ENCODE measurements at regions not wholly inside any gene's neighbourhood (a gene's known extent, or its start where the extent isn't known, plus 50 kb on each side); places are given as distances from the start of the nearest gene placed in this dataset.

DNA sequence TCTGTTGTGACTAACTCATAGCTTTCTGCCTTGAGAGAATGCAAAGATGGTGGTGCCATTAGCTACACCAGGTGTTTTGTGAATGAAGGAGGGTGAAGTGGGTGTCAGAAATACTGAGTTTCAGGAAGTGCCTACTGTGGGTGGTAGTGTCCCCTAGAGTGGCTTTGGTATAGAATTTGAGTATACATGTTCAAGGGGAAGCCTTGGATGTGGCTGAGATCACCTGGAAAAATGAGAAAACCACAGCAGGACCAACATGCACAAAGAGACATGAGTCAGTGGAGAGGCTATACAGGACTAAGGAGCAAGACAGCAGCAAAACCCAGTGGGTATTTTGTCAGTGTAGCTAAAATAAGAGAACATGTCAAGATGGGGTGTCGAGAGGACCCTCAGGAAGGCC is 204.3 kb upstream of the TBL1X start:
- H2BK20ac ChIP-seq (ENCODE audit: low read length), result no peak overlapping the region
- no peak overlapping the region for H2BK12ac ChIP-seq (ENCODE audit: low read depth, low read length)
- FAIRE-seq (no peak), DNase-seq (ENCODE audit: low read depth in 1 of 2, low spot score in 2 of 2) (no peak)
- TF ChIP-seq RXRA (IDR thresholded peaks at IDR 0.05; ENCODE audit: insufficient read depth, low read depth, low read length), result no peak
- TF ChIP-seq, protein P1, sequence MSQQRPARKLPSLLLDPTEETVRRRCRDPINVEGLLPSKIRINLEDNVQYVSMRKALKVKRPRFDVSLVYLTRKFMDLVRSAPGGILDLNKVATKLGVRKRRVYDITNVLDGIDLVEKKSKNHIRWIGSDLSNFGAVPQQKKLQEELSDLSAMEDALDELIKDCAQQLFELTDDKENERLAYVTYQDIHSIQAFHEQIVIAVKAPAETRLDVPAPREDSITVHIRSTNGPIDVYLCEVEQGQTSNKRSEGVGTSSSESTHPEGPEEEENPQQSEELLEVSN (IDR thresholded peaks at IDR 0.05), result no peak
- TF ChIP-seq TBP (IDR thresholded peaks at IDR 0.05; ENCODE audit: low read depth, low read length), result no peak
- no peak for TF ChIP-seq RFX5 (IDR thresholded peaks at IDR 0.05; ENCODE audit: borderline replicate concordance, low read depth, low read length)
- no peak for TF ChIP-seq RBBP5 (IDR thresholded peaks at IDR 0.05; ENCODE audit: borderline replicate concordance, low read depth, low read length)
- no peak for TF ChIP-seq SIN3A (conservative IDR thresholded peaks at IDR 0.05 in 1 of 2, IDR thresholded peaks at IDR 0.05 in 1 of 2; ENCODE audit: low read depth in 1 of 2, low read length in 2 of 2)
- TF ChIP-seq BACH1 (IDR thresholded peaks at IDR 0.05; ENCODE audit: low read length), result no peak
- TF ChIP-seq CREB1 (IDR thresholded peaks at IDR 0.05), result no peak
- TF ChIP-seq, protein P2, sequence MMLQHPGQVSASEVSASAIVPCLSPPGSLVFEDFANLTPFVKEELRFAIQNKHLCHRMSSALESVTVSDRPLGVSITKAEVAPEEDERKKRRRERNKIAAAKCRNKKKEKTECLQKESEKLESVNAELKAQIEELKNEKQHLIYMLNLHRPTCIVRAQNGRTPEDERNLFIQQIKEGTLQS (IDR thresholded peaks at IDR 0.05; ENCODE audit: insufficient read depth, low read depth, low read length), result no peak
- H3K23me2 ChIP-seq (ENCODE audit: low read depth, low read length), result no peaks in the 10 kb centered on the region
- no peak overlapping the region for H3K9ac ChIP-seq (replicated peaks in 1 of 4; ENCODE audit: extremely low read depth in 1 of 4, low read depth in 3 of 4, low read length in 3 of 4)
- H2AFZ ChIP-seq (ENCODE audit: low read length), result no peak overlapping the region
- H3K27ac ChIP-seq (ENCODE audit: low read depth, low read length), result no peak overlapping the region
- no peaks in the 10 kb centered on the region for H4K20me1 ChIP-seq (replicated peaks in 1 of 2; ENCODE audit: control insufficient read depth in 1 of 2, insufficient read depth in 2 of 2, low read length in 2 of 2)
- no peak overlapping the region for H3K23ac ChIP-seq (ENCODE audit: insufficient read length)
- H3K79me2 ChIP-seq (ENCODE audit: control insufficient read depth in 1 of 2, insufficient read depth in 2 of 2, low read length in 2 of 2), result no peaks in the 10 kb centered on the region
- no peak overlapping the region for H3K4ac ChIP-seq (replicated peaks; ENCODE audit: insufficient read length, low read depth, low read length)
- H3K4me2 ChIP-seq (ENCODE audit: insufficient read depth in 1 of 2, low read depth in 2 of 2, low read length in 2 of 2), result no peak overlapping the region
- 100% methylated on average over 1 of the region's 1 CpG; no CpG with 5 or more reads in 1 of the 2 experiments for WGBS, 2 experiments (ENCODE audit: extremely low coverage in 1 of 2, insufficient coverage in 1 of 2, insufficient read length in 1 of 2, insufficient replicate concordance in 2 of 2, low coverage in 1 of 2, low lambda C conversion rate in 2 of 2, missing lambda C conversion rate in 1 of 2)
- H3K56ac ChIP-seq (replicated peaks; ENCODE audit: insufficient read length, low read depth, low read length), result no peak overlapping the region
- no peak overlapping the region for H4K8ac ChIP-seq (ENCODE audit: extremely low read depth, insufficient read depth, low read length)
- no peaks in the 10 kb centered on the region for H3K4me1 ChIP-seq (replicated peaks in 1 of 4; ENCODE audit: control insufficient read depth in 3 of 4, insufficient read depth in 4 of 4, low read length in 3 of 4)
- H3K9me3 ChIP-seq (ENCODE audit: insufficient read depth in 2 of 2, low read depth in 1 of 2, low read length in 1 of 2), result no peaks in the 10 kb centered on the region
- no peak overlapping the region for H2AK5ac ChIP-seq (ENCODE audit: low read depth, low read length)
- no peaks in the 10 kb centered on the region for H3K27me3 ChIP-seq (replicated peaks in 1 of 4; ENCODE audit: control insufficient read depth in 3 of 4, extremely low read depth in 1 of 4, insufficient read depth in 3 of 4, low read length in 3 of 4)
- H2BK15ac ChIP-seq (ENCODE audit: low read length), result no peak overlapping the region
- no peak overlapping the region for H4K5ac ChIP-seq (ENCODE audit: insufficient read length, low read depth, low read length)
- H3K4me3 ChIP-seq (ENCODE audit: extremely low read depth in 1 of 4, insufficient read depth in 2 of 4, low read depth in 3 of 4, low read length in 4 of 4), result no peak overlapping the region
- H3K79me1 ChIP-seq (ENCODE audit: low read depth, low read length), result no peaks in the 10 kb centered on the region
- no peak overlapping the region for H2BK5ac ChIP-seq (ENCODE audit: low read depth, low read length)
- no peak overlapping the region for H3K18ac ChIP-seq (ENCODE audit: extremely low read depth, low read length)
- H3K14ac ChIP-seq (ENCODE audit: insufficient read length), result no peak overlapping the region
- ChIA-PET CTCF (ENCODE audit: partially characterized antibody) (no interaction called here), POLR2A (ENCODE audit: partially characterized antibody) (no interaction called here)
- H3K36me3 ChIP-seq (ENCODE audit: control insufficient read depth in 2 of 4, insufficient read depth in 4 of 4, low read length in 3 of 4), result no peaks in the 10 kb centered on the region
- no peak overlapping the region for H4K91ac ChIP-seq (replicated peaks; ENCODE audit: insufficient read length, low read length)
- H2BK120ac ChIP-seq (replicated peaks; ENCODE audit: low read depth, low read length), result no peak overlapping the region
